Smooth muscle cell (in vitro differentiated cells): ENCODE measurements at regions not wholly inside any gene's neighbourhood (a gene's known extent, or its start where the extent isn't known, plus 50 kb on each side); places are given as distances from the start of the nearest gene placed in this dataset.

ENCODE experiments used
- DNase-seq: peaks from one replicate; lab custom pipeline; 2025; ENCODE audit not compliant: unreplicated experiment; lab: John Stamatoyannopoulos, UW
- H2AFZ ChIP-seq: fragments of 200-600 bp; sonication (generic); 2 replicates; pipeline ENCODE4 v1.6.0; 2016; ENCODE audit warnings: antibody characterized with exemption, low read depth, mild to moderate bottlenecking
- H3F3A ChIP-seq: fragments of 200-600 bp; sonication (generic); 2 replicates; pipeline ENCODE4 v1.6.0; 2017; ENCODE audit warnings: antibody characterized with exemption, low read depth
- H3K27ac ChIP-seq: fragments of 200-600 bp; sonication (generic); 2 replicates; pipeline ENCODE4 v1.5.1; 2016; ENCODE audit warnings: low read depth, mild to moderate bottlenecking
- H3K27me3 ChIP-seq: fragments of 200-600 bp; sonication (generic); 2 replicates; pipeline ENCODE4 v1.6.1; 2016; ENCODE audit warnings: low read depth, mild to moderate bottlenecking
- H3K36me3 ChIP-seq: fragments of 200-600 bp; sonication (generic); 2 replicates; pipeline ENCODE4 v1.5.1; 2016; ENCODE audit warnings: low read depth
- H3K4me1 ChIP-seq: fragments of 200-600 bp; sonication (generic); 2 replicates; pipeline ENCODE4 v1.5.1; 2016; ENCODE audit warnings: low read depth
- H3K4me2 ChIP-seq: fragments of 200-600 bp; sonication (generic); 2 replicates; pipeline ENCODE4 v1.6.0; 2016; ENCODE audit warnings: mild to moderate bottlenecking
- H3K4me3 ChIP-seq: fragments of 200-600 bp; sonication (generic); 2 replicates; pipeline ENCODE4 v1.5.1; 2016; ENCODE audit warnings: mild to moderate bottlenecking
- H3K79me2 ChIP-seq: fragments of 200-600 bp; sonication (generic); 2 replicates; pipeline ENCODE4 v1.6.0; 2016; ENCODE audit warnings: low read depth, mild to moderate bottlenecking
- H3K9ac ChIP-seq: fragments of 200-600 bp; sonication (generic); 2 replicates; pipeline ENCODE4 v1.6.0; 2016; ENCODE audit warnings: low read depth
- H3K9me3 ChIP-seq: fragments of 200-600 bp; sonication (generic); replicated peaks from 2 replicates; pipeline ENCODE4 v1.5.1; 2016; ENCODE audit warnings: low read depth
- H4K20me1 ChIP-seq: fragments of 200-600 bp; sonication (generic); 2 replicates; pipeline ENCODE4 v1.6.0; 2016; ENCODE audit warnings: low read depth
- CTCF ChIP-seq: fragments of 200-600 bp; sonication (generic); IDR thresholded peaks from 2 replicates; pipeline ENCODE4 v1.5.1; 2017; ENCODE audit warnings: borderline replicate concordance, mild to moderate bottlenecking, antibody characterized with exemption; ENCODE audit not compliant: insufficient read depth, poor library complexity, severe bottlenecking
- WGBS: methylation state at CpG from one replicate; pipeline ENCODE4 v1.1.7; 2016; ENCODE audit warnings: low lambda C conversion rate; 5-methylcytosine and 5-hydroxymethylcytosine counted together

- WGBS, result 68% methylated on average over 6 of the region's 6 CpGs
- no peak for TF ChIP-seq CTCF
- Histone ChIP-seq H3K4me1 (no peaks in the 10 kb centered on the region), H3K4me2 (no peak overlapping the region), H3K27me3 (peaks cover 21% of the 10 kb centered on the region), H3K9me3 (no peaks in the 10 kb centered on the region), H3K4me3 (no peak overlapping the region), H3K36me3 (no peaks in the 10 kb centered on the region), H4K20me1 (no peaks in the 10 kb centered on the region), H3K27ac (no peak overlapping the region), H3F3A (no peaks in the 10 kb centered on the region), H2AFZ (no peak overlapping the region), H3K79me2 (no peaks in the 10 kb centered on the region), H3K9ac (no peak overlapping the region)
- DNase-seq, result no peak
These were observed 66.0 kb upstream of the CLDN14 start for GRCh38 chr21:36545776-36546511.

DNA sequence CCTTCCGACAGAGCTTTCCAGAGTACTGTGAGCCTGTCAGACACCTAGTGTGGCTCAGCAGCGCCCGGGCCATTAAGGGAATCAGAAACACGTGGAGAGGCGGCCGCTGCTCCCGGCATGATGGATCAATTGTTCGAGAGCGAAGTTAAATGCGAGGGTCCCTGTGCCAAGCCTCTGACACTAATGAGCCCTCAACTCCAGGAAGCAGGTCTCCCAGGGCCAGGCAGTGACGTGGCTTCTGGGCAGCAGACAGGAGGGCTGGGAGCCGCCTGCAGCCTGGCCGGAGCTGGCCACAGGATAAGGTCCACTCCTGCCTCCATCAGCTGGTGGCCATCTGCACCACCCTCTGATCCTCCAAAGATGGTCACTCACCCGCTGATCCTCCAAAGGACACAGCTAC lies 67.5 kb upstream of the CLDN14 start:
- H3K4me3 ChIP-seq, result no peak overlapping the region
- no peaks in the 10 kb centered on the region for H3K36me3 ChIP-seq
- H3K4me1 ChIP-seq, result no peaks in the 10 kb centered on the region
- no peak for DNase-seq
- 91% methylated on average over 14 of the region's 14 CpGs for WGBS
- no peak overlapping the region for H3K9ac ChIP-seq
- H3K79me2 ChIP-seq, result no peaks in the 10 kb centered on the region
- H3K27ac ChIP-seq, result no peak overlapping the region
- no peak for TF ChIP-seq CTCF
- H2AFZ ChIP-seq, result no peak overlapping the region
- H3F3A ChIP-seq, result no peaks in the 10 kb centered on the region
- H3K4me2 ChIP-seq, result no peak overlapping the region
- peaks cover 7% of the 10 kb centered on the region for H3K27me3 ChIP-seq
- H3K9me3 ChIP-seq, result no peaks in the 10 kb centered on the region
- H4K20me1 ChIP-seq, result no peaks in the 10 kb centered on the region

DNA sequence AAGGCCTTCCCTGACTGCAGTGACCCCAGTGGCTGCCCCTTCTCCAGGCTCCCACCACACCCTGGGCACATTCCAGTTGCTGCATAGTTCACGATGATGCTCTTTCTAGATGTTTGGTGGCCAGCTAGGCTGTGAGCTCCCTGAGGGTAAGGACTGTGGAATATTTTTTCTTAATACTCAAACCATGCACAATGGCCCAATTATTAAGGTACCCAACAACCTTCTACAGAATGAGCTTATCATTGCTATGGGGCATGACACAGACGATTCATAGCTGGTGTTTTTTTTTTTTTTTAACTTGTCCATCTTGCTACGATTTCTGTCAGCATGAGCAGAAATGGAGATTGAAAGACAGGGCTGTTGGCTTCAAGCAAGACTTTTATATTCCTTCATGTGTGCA lies 68.9 kb upstream of the CLDN14 start:
- 60% methylated on average over 3 of the region's 3 CpGs for whole genome bisulfite sequencing
- Histone ChIP-seq H3K4me2 (no peak overlapping the region), H3K4me3 (no peak overlapping the region), H3K27me3 (no peaks in the 10 kb centered on the region), H3K36me3 (no peaks in the 10 kb centered on the region), H3K4me1 (no peaks in the 10 kb centered on the region), H3F3A (no peaks in the 10 kb centered on the region), H4K20me1 (no peaks in the 10 kb centered on the region), H3K9me3 (no peaks in the 10 kb centered on the region), H3K27ac (no peak overlapping the region), H3K79me2 (no peaks in the 10 kb centered on the region), H3K9ac (no peak overlapping the region), H2AFZ (no peak overlapping the region)
- TF ChIP-seq CTCF, result no peak
- no peak for DNase-seq

GRCh38 chr21:36549470-36549869 lies 69.5 kb upstream of the CLDN14 start:
- H3K9ac ChIP-seq, result no peak overlapping the region
- no peaks in the 10 kb centered on the region for H3K9me3 ChIP-seq
- H3K79me2 ChIP-seq, result no peaks in the 10 kb centered on the region
- no peaks in the 10 kb centered on the region for H3K27me3 ChIP-seq
- H3F3A ChIP-seq, result no peaks in the 10 kb centered on the region
- no peaks in the 10 kb centered on the region for H3K4me1 ChIP-seq
- no peak overlapping the region for H3K4me2 ChIP-seq
- H3K4me3 ChIP-seq, result no peak overlapping the region
- DNase-seq, result no peak
- TF ChIP-seq CTCF, result no peak
- H4K20me1 ChIP-seq, result no peaks in the 10 kb centered on the region
- no peaks in the 10 kb centered on the region for H3K36me3 ChIP-seq
- WGBS, result 89% methylated on average over 7 of the region's 7 CpGs
- no peak overlapping the region for H3K27ac ChIP-seq
- H2AFZ ChIP-seq, result no peak overlapping the region
